Endothelial cell of umbilical vein (primary cell): ENCODE measurements at regions not wholly inside any gene's neighbourhood (a gene's known extent, or its start where the extent isn't known, plus 50 kb on each side); places are given as distances from the start of the nearest gene placed in this dataset.

Experiments used
- BruUV-seq: library from RNA; stranded (reverse); fragments of 400-500 nt; replicated peaks from 2 replicates; lab custom pipeline; 2021; lab: Mats Ljungman, UMichigan
- CTCF ChIA-PET: fragments of 300-600, 350-600 bp; sonication (Branson Sonifier 250); formaldehyde crosslinking; loops from one replicate; lab custom pipeline; 2021; ENCODE audit warnings: antibody characterized with exemption, inconsistent platforms; lab: Charles Lee
- POLR2A ChIA-PET: fragments of 300-600, 350-600 bp; sonication (Branson Sonifier 250); formaldehyde crosslinking; loops from one replicate; lab custom pipeline; 2021; ENCODE audit warnings: antibody characterized with exemption, inconsistent platforms; lab: Charles Lee
- DNase-seq: peaks from one replicate; pipeline ENCODE4 v3.0.0-alpha.2; 2011; ENCODE audit warnings: low read depth, low spot score
- FAIRE-seq: peaks from 2 replicates; lab custom pipeline; 2011; peaks lifted over from hg19 to GRCh38; lab: Jason Lieb, UNC
- H2AFZ ChIP-seq: 2 replicates; pipeline ENCODE4 v1.6.0; 2012; ENCODE audit warnings: low read depth, low read length, control low read depth, inconsistent platforms
- H3K27ac ChIP-seq: 2 replicates; pipeline ENCODE4 v1.5.1; 2011; ENCODE audit warnings: low read depth, mild to moderate bottlenecking, control low read depth, low read length, moderate library complexity; ENCODE audit not compliant: insufficient read depth
- H3K27me3 ChIP-seq, 2 experiments: 2 replicates each; pipeline versions ENCODE4 v1.6.0 to v1.6.1; 2011; ENCODE audit warnings: low read length in 2 of 2, mixed read lengths in 1 of 2; ENCODE audit not compliant: control insufficient read depth in 2 of 2, insufficient read depth in 2 of 2
- H3K36me3 ChIP-seq, 2 experiments: 2 replicates in 1 of 2; 3 replicates in 1 of 2; pipeline ENCODE4 v1.5.1; 2011; ENCODE audit warnings: low read length in 2 of 2, mild to moderate bottlenecking in 1 of 2, moderate library complexity in 1 of 2; ENCODE audit not compliant: control insufficient read depth in 2 of 2, insufficient read depth in 2 of 2; ENCODE audit errors: extremely low read depth in 1 of 2
- H3K4me1 ChIP-seq: 3 replicates; pipeline ENCODE4 v1.5.1; 2011; ENCODE audit warnings: mild to moderate bottlenecking, low read length; ENCODE audit not compliant: control insufficient read depth, insufficient read depth; ENCODE audit errors: extremely low read depth
- H3K4me2 ChIP-seq: 2 replicates; pipeline ENCODE4 v1.6.1; 2011; ENCODE audit warnings: low read length, control low read depth, mixed read lengths; ENCODE audit not compliant: insufficient read depth
- H3K4me3 ChIP-seq, 3 experiments: fragments of 200-600 bp in 1 of 3; sonication (generic), shearing (Covaris generic) in 1 of 3; replicated peaks in 1 of 3; 2 replicates each; pipeline ENCODE4 v1.5.1; 2011 to 2016; ENCODE audit warnings: control low read depth in 3 of 3, low read length in 3 of 3, mild to moderate bottlenecking in 2 of 3, inconsistent platforms in 1 of 3, low read depth in 1 of 3, moderate library complexity in 1 of 3; ENCODE audit not compliant: insufficient read depth in 1 of 3
- H3K79me2 ChIP-seq: 2 replicates; pipeline ENCODE4 v1.6.0; 2012; ENCODE audit warnings: low read length, inconsistent platforms; ENCODE audit not compliant: control insufficient read depth, insufficient read depth
- H3K9ac ChIP-seq: replicated peaks from 2 replicates; pipeline ENCODE3; 2011; ENCODE audit warnings: low read length, control low read depth; ENCODE audit not compliant: insufficient read depth; ENCODE audit errors: extremely low read depth
- H3K9me1 ChIP-seq: replicated peaks from 3 replicates; pipeline ENCODE4 v1.6.0; 2011; ENCODE audit warnings: mild to moderate bottlenecking, low read length; ENCODE audit not compliant: control insufficient read depth, insufficient read depth; ENCODE audit errors: extremely low read depth
- H3K9me3 ChIP-seq: replicated peaks from 2 replicates; pipeline ENCODE4 v1.5.1; 2012; ENCODE audit warnings: low read length, inconsistent platforms; ENCODE audit not compliant: control insufficient read depth, insufficient read depth
- H4K20me1 ChIP-seq: replicated peaks from 2 replicates; pipeline ENCODE3; 2011; ENCODE audit warnings: mild to moderate bottlenecking, low read length; ENCODE audit not compliant: control insufficient read depth, insufficient read depth; ENCODE audit errors: extremely low read depth
- CTCF ChIP-seq, 2 donors: IDR thresholded peaks; 1 replicate in 1 of 2; 2 replicates in 1 of 2; pipeline ENCODE4 v1.5.1; 2011; ENCODE audit warnings: low read length in 2 of 2, mild to moderate bottlenecking in 2 of 2, moderate library complexity in 2 of 2, control low read depth in 1 of 2, inconsistent platforms in 1 of 2, low read depth in 1 of 2; ENCODE audit not compliant: insufficient read depth in 1 of 2; ENCODE audit errors: extremely low read depth in 1 of 2
- EZH2 ChIP-seq: IDR thresholded peaks from 2 replicates; pipeline ENCODE4 v1.6.1; 2012; ENCODE audit warnings: borderline replicate concordance, low read depth, mild to moderate bottlenecking, moderate library complexity, low read length, inconsistent platforms; ENCODE audit not compliant: severe bottlenecking
- FOS ChIP-seq: IDR thresholded peaks from 2 replicates; pipeline ENCODE4 v1.6.1; 2011; ENCODE audit warnings: mild to moderate bottlenecking, low read length, moderate library complexity, borderline replicate concordance; ENCODE audit not compliant: insufficient read depth
- GATA2 ChIP-seq: IDR thresholded peaks from 2 replicates; pipeline ENCODE4 v1.7.0; 2011; ENCODE audit warnings: low read depth, mild to moderate bottlenecking, moderate library complexity, mixed read lengths, low read length; ENCODE audit not compliant: insufficient read length, insufficient read depth
- JUN ChIP-seq: IDR thresholded peaks from 2 replicates; pipeline ENCODE4 v1.6.1; 2011; ENCODE audit warnings: borderline replicate concordance, low read depth; ENCODE audit not compliant: insufficient read length, insufficient read depth
- MAX ChIP-seq: IDR thresholded peaks from 2 replicates; pipeline ENCODE4 v1.6.1; 2011; ENCODE audit not compliant: insufficient read depth, insufficient read length
- MYC ChIP-seq: IDR thresholded peaks from one replicate; pipeline ENCODE4 v1.6.1; 2011; ENCODE audit warnings: mild to moderate bottlenecking, low read depth, low read length
- POLR2A ChIP-seq: IDR thresholded peaks from 2 replicates; pipeline ENCODE4 v1.6.1; 2012; ENCODE audit warnings: low read depth, mild to moderate bottlenecking, control low read depth, low read length
- POLR2AphosphoS5 ChIP-seq: IDR thresholded peaks from 2 replicates; pipeline ENCODE4 v1.6.1; 2012; ENCODE audit warnings: low read depth, mild to moderate bottlenecking, control low read depth, low read length, moderate library complexity; ENCODE audit not compliant: insufficient read depth
- dilution Hi-C: fragments of 300-500 bp; cut with MboI; formaldehyde crosslinking; loops from one replicate; pipeline ENCODE4 v1.15.0; 2019; ENCODE audit warnings: low sequenced_read_pairs; ENCODE audit not compliant: extremely low pct_ligation_motif_present
- intact Hi-C: fragments of 100-400 bp; cut with micrococcal nuclease; formaldehyde crosslinking; loops from one replicate; pipeline ENCODE4 v1.10.0; 2022

GRCh38 chr1:219066098-219066497, 107.6 kb upstream of the LYPLAL1 start:
- Histone ChIP-seq H2AFZ (no peak overlapping the region), H3K9me1 (no peaks in the 10 kb centered on the region), H3K9ac (no peak overlapping the region), H4K20me1 (no peaks in the 10 kb centered on the region), H3K27me3 (no peaks in the 10 kb centered on the region), H3K79me2 (no peaks in the 10 kb centered on the region), H3K4me1 (no peaks in the 10 kb centered on the region), H3K4me3 (no peak overlapping the region), H3K27ac (no peak overlapping the region), H3K36me3 (no peaks in the 10 kb centered on the region), H3K4me2 (no peak overlapping the region), H3K9me3 (no peaks in the 10 kb centered on the region)
- ChIA-PET POLR2A (no interaction called here), CTCF (interaction anchor here (0.8 to 4.2 kb wide), 45 partner anchors 8 to 806 kb away, joined by 3 to 161 read pairs (median 6); partner anchors contain the start of genes LYPLAL1 and TGFB2)
- TF ChIP-seq MYC (no peak), EZH2 (no peak), POLR2A (no peak), CTCF (IDR thresholded peaks at IDR 0.05; ENCODE audit: extremely low read depth in 1 of 2, insufficient read depth in 1 of 2, low read depth in 1 of 2, low read length in 2 of 2) (no peak), MAX (no peak), POLR2AphosphoS5 (no peak), JUN (no peak), GATA2 (no peak), FOS (no peak)
- dilution Hi-C loops (no loop called here), intact Hi-C loops (loop anchor here (1.0 to 10.0 kb wide), 7 partner anchors 321 to 749 kb away; no protein-coding TSS in a partner anchor)
- DNase-seq (peak; percentile 6), FAIRE-seq (no peak)
- no TSS peak for BruUV-seq
